GM21390 (cell line): ENCODE measurements at regions not wholly inside any gene's neighbourhood (a gene's known extent, or its start where the extent isn't known, plus 50 kb on each side); places are given as distances from the start of the nearest gene placed in this dataset.

Experiments used
- ATAC-seq: cut with Tn5 transposase; IDR thresholded peaks from one replicate; pipeline ENCODE4 v1.9.1; 2021; ENCODE audit not compliant: unreplicated experiment

DNA sequence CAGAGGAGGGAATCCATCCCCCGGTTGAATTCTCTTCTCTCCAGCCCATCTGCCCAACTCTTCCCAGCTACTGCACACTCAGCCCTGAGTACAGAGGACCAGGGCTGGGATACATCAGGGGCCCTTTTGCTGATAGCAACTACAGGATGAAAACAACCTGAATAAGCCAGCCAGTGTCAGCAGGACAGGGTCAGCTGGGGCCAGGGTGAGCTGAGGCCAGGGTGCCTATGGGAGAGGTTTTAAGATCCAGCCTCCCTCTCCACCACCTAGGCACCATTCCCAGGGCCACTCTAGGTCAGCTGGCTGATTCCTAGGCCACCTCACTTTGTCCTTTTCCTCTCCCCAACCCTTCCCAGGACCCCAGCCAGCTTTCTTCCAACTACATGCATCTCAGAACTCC is 83.8 kb downstream of the MRPL46 start:
- ATAC-seq: no peak

DNA sequence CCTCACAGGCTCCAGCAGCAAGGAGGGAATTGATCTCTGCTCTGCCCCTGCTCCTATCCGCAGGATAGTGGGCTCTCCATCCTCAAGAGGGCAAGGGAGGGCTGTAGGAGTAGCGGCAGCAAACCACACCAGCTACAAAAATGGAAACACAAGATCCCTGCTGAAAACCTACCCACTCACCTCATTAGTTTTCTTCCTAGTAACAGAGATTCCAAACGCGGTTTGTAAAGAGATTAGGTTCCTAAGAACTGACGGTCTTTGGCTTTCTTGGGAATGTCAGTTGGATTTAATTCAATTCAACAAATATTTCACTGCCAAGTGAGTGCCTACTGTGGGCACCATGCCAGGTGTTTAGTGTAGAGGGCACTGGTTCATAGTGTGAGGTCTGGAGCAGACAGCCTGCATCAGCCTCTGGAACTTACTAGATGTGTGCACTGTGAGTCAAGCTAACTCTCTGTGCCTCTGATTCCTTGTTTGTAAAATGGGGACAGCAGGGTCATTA is 84.7 kb downstream of the MRPL46 start:
- no peak for ATAC-seq

DNA sequence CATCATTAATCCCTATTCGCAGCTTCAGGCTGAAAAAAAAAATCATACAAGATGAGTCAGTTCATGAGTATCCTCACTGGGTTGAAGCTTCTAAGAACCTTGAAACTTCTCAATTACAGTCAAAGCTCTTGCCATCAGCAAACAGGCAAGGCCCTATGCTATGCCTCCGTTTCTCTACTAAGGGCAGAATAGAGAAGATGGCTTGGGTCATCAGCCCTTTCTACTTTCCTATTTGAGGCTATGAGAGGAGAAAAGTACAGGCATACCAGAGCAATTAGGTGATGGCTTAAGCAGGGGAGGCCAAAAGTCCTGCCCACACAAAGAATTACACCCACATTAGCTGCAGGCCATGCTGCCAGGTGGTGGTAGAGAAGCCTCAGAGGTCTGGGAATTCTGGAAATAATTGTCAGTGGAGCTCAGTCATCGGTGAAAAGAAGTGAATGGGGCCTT is 89.0 kb downstream of the MRPL46 start:
- ATAC-seq: no peak

DNA sequence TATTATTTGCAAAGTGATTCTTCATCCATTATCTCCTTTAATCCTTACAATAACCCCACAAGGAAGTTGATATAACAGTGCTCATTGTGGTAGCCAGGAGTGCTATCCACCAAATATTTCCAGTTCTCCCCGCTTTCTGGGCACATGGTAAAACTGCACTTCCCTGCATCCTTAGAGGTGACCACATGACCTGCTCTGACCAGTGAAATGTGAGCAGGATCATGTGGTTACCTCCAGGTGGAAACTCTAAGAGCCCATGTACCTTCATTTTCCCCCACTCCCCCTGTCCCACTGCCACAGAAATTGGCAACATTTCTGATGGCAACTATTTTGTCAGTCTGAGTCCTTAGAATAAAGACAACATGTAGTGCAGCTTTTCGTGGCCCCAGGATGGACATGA is 89.7 kb downstream of the MRPL46 start:
- ATAC-seq: no peak

DNA sequence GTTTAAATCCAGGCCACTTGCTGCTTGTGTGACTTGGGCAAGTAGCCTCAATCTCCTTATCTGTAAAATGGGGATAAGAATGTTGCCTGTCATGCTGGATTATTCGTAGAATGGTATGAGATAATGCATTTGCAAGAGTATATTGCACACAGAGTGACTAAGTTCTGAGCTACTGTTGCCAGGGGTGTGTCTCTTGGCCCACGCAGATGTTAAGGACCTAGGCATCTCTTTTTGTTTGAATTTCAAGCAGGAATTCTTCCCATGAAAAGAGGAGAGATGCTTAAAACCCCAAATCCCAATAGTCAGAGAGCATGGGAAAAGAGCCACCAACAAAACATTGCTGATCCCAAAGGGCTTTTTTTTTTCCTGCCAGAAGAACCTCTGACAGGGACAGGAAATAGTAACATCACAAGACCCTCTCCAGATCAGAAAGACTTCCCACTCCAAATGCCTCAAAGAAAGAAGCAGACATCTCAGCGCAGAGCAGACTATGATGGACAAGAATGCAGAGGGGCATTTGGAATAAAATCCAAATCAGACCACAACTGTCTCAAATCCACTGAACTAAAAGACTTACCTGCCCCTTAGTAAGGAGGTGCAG is 90.5 kb downstream of the MRPL46 start:
- ATAC-seq: no peak

DNA sequence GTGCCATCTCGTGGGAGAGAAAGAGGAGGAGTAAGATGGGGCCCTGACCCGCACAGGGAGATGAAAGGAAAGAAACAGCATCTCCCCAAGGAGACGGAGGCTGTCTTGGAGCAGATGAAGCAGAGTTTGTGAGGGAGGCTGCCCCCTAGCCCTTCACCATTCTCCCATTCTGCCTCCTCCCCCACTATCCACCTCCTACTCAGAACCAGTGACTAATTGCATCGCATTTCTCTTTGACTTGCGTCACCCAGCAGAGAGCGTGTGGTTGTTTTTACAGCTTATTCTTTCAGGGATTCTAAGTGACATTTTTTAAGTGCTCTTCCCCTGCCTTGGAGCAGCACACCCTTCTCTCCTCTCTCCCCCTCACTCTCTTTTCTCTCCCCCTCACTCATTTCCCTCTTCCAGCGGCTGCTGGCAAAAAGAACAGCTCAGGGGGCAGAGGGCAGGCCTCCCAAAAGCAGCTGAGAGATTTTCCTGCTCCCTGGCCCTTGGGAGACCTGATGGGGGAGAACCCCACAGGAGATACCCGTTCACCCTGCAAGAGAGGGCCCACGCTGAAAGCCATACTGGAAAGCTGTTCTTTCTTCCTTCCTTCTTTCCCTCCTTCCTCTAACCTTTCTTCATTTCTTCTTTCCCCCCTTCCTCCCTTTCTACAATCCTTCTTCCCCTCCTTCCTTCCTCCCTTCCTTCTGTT is 91.8 kb downstream of the MRPL46 start:
- ATAC-seq: no peak

DNA sequence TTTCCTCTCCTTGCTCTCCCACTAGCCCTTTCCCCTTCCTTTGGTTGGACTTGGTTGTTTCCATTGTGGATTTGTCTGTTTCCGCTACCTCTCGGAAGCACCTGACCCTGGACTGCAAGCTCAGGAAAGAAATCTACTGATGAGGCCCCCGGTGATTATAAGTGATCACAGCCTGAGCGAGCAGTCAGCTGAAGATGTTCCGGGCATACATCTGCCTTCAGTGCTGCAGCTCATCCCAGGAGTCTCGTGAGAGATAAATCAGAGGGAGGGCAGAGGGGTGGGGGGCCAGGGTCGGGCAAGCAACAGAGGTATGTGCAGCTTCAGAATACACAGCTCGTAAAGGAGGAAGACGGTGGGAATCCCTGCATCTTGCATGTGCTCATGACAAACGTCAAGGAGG is 102.1 kb downstream of the MRPL46 start:
- ATAC-seq: no peak

DNA sequence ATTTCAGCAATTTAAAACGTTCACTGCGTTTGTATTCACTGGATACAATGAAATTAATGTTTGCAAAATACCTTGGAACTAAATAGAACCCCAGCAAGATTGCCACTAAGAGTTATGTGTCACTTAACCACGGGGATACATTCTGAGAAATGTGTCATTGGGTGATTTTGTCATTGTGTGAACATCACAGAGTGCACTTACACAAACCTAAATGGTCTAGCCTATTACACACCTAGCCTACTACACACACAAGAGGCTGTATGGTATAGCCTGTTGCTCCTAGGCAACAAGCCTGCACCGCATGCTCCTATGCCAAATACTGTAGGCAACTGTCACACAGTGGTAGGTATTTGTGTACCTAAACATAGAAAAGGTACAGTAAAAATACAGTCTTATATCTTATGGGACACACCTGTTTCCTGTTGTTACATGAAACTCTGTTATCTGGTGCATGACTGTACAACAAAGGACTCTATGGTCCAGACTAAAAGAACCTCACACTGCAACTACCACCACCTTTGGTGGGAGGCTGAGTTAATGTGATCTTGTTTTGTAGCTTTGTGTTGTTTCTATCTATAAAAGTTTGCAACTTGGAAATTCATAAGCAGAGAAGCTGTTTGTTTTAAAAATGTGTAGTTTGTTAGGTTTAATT is 92.2 kb upstream of the NTRK3 start:
- ATAC-seq: no peak

DNA sequence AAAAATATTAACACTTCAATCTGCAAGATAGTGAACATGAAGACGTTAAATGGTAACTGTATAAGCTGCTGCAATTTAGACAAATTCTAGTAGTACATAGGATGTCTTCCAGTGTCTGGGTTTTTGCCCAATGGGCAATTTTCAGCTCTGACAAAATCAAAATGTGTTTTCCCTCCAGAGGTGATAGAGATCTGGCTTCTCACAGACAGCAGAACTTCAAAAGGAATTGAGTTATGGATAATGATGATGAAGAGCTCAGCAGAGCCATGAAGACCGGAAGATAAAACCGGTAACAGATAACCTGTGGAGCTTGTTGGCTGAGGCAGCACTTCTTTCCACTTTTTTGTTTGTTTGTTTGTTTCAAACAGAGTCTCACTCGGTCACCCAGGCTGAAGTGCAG is 89.4 kb upstream of the NTRK3 start:
- ATAC-seq: no peak

DNA sequence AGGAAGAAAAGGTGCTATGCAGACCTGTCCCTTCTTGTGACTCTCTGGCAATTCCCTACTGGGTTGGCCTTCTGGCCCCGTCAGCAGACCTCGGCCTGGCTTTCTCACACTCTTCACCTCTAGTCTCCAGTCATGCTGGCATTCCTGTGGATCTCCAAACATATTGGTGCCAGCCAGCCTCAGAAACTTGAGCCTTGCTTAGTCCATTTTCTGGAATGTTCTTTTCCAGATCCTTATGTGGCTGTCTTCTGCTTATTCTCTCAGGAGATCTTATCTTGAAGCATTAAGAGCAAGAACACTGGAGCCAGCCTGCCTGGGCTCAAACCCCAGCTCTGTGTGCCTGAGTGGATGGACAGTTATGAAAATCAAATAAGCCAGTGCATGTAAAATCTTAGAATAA is 88.2 kb upstream of the NTRK3 start:
- no peak for ATAC-seq

DNA sequence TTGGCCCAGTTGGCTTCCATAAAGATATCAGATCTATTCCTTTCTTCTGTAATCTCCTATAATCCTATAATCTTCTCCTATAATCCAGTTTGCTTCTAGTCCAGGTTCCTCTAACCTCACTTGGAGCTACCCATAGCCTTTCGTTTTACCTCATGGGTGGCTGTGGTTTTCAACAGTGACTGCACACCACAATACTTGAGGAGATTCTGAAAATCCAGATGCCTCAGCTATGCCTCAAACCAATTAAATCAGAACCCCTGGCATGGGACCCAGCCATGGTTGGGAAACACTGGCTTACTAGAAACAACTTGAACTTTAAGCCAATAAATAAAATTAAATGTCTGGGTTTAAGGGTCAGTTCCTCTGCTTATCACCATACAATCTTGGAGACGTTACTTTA is 86.1 kb upstream of the NTRK3 start:
- no peak for ATAC-seq

DNA sequence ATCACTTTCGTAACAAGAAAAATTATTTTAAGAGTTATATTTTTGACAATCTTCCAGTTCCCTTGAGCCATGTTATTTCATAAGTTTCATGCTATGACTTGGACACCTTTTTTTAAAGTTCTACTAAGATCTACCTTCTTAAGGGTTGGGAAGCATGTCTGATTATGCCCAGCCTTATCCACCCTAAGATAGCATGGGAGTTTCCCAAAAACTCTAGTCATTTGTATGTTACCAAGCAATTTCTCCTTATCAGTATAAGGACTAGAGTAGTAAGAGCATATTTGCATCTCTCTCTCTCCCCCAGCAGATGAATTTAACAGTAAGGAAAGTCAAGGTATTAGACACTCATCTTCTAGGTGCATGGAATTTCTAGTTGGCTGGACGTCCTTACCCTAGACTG is 85.1 kb upstream of the NTRK3 start:
- no peak for ATAC-seq

DNA sequence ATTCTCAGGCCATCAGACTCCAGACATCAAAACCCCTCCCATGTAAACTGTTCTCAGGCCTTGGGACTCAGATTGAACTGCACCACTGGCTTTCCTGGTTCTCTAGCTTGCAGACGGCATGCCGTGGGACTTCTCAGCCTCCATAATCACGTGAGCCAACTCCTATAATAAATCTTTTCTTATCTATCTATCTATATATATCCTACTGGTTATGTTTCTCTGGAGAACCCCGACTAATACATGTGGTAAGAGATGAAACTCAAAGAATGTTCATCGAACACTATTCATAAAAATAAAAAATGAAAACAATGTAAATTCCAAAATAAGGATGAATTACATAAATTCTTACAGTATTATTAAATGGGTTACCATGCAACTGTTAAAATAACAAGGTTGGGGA is 84.5 kb upstream of the NTRK3 start:
- ATAC-seq: no peak

DNA sequence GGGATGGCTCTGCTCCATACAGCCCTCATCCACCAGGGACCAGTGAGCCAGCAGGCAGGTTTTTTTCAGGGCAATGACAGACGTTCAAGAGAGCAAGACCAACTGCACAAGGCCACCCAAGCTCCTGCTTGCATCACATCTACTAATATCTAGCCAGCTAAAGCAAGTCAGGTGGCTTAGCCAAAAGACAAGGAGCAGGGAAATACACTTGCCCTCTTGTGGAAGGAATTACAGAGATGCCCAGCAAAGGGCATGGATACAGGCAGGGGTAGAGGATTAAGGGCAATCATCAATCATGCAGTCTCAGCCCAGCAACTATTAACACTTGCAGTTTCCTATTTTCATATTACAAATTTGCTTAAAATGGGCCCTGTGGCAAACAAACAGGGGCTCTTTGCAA is 81.5 kb upstream of the NTRK3 start:
- ATAC-seq: no peak

DNA sequence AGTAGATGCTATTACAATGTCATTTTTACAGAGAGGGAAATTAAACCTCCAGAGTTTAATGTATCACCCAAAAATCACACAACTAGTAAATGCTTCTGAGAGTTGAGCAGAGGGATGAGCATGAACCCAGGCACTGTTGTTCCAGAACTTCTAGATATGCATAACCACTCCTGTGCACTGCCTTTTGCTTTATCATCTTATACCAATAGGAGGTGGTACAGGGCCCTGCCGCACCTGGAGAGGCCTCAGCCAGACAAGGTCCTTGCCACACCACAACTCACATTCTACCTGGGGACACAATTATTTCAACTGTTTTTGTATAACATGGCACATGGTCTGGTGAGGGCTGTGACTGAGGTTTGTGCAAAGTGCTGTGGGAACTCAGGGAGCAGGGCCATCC is 78.5 kb upstream of the NTRK3 start:
- ATAC-seq: no peak

DNA sequence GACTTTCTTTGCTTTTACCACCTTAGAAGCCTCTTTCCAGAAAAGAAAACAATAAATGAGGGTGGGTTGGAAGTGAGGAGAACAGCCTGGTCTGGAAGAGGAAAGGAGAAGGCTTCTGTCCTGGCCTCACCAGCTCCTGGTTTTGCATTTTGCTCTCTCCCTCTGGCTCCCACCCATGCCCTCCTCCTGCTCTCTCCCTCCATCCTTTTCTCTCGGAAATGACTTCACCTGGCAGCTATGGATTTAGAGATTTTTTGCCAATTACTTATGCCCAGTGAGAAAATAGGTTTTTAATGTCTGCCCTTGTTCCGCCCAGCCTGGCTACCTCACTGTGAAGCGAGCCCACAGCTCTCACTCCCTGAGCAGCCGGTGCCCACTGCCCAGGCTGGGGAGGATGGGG is 77.9 kb upstream of the NTRK3 start:
- ATAC-seq: no peak

DNA sequence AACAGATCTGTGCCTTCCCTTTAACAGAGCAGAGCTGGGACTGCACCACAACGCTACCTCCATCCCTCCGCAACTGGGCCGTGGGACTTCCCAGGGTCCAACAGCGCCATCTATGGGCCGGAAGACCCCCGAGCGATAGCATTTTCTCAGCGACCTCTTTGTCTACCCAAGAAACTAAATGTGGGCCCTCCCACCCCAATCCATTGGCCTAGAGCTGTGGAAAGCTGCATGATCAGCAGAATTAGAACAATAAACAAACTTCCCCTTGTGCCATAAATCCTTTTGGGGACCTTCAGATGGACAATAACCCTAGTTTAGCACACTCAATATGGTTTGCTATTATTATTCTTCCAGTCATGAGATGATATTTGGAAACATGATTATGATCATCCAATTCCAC is 74.8 kb upstream of the NTRK3 start:
- ATAC-seq: no peak

DNA sequence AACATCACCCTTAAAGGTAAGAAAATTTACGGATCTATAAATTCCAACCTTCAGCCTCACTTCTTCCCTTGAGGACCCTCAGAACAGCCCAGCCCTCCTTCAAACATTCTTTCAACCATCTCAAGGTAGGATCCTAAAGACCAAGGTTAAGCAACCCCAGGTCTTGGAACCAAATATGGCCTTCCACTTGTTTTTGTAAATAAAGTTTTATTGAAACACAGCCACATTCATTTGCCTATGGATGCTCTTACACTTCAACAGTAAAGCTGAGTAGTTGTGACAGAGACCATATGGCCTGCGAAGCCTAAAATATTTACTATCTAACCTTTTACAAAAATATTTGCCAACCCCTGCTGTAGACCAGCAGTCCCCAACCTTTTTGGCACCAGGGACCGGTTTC is 70.4 kb upstream of the NTRK3 start:
- ATAC-seq: no peak

DNA sequence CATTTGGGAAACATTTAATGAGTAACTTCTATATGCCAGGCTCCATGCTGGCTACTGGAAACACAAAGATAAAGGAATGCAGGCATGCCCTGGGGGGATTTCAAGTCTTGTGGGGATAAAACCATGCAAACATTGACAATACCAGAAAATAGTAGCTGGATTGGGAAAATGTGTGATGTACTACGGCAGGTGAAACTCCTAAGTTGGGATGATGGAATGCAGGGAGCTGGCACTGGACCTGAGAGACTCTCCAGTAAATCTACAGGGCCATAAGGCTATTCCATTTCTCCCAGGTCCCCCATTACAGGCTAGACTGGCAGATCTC is 68.2 kb upstream of the NTRK3 start:
- ATAC-seq: no peak

DNA sequence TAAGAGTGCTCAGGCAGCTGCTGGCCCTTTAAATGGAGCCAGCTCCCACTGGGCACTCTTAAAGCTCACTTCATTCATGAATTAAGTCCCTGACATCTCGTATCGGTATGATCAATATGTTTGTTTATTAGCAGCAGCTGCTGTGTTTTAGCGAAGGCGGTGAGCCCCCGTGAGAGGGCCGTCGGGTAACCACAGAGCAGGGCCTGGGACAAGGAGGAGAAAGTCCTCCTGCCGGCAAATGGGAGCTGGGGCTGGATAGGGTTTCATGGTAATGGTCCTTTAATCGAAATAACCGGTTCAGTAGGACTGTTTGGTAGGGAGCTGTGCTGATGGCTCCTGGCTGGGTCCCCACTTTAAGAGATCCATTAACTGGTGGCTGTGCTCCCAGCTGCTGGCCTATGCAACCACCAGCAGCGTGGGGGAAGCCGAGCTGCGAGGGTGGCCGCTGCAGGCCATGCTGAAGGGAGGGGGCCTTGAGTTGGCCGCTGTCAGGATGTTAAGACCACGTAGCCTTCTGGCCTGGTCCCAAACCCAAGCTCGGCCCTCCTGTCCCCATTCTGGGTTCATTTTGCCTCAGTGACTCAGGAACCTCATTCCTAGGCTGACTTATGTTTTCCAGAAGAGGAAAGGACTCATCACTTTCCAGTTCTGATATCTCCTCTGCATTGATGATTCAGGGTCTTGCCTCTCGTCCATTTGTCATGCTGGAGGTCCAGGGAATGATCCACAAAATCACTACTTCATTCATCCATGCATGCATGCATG is 67.6 kb upstream of the NTRK3 start:
- no peak for ATAC-seq

DNA sequence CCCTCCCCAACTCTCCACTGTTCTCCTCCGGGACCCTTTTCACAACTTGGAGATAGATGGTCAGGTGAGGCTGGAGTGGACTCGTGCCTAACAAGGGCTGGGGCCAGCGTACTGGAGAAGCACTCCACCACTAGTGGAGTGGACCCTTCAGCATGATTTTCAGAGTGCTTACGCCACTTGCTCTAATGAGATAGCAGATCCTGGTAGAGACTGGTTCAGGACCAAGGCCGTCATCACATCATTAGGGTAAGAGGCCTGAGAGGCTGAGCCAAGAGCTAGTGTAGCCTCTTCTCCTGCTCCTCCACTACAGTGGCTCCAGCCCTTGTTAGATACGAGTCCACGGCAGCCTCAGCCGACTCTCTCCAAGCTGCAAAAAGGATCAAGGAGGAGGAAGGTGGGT is 66.9 kb upstream of the NTRK3 start:
- ATAC-seq: no peak

DNA sequence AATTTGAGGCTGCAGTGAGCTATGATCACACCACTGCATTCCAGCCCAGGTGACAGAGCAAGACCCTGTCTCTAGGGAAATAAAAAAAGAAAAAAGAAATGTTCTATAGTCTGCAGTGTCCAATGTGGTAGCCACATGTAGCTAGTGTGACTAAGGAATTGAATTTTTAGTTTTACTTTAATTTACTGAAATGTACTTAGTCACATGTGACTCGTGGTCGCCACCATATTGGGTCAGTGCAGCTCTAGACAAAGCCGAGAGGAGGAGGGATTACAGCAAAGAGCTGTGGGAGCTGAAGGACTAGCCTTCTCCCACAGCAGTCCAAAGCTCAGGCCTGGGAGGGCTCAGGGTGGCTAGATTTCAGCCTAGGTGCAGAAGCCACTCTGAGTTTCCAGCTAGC is 65.9 kb upstream of the NTRK3 start:
- no peak for ATAC-seq
